ENCODE measurements at regions not wholly inside any gene's neighbourhood (a gene's known extent, or its start where the extent isn't known, plus 50 kb on each side); places are given as distances from the start of the nearest gene placed in this dataset.

GRCh38 chr16:54425068-54425467 lies 138.5 kb upstream of the IRX3 start:
- no peak overlapping the region for H3K27ac ChIP-seq (ENCODE audit: extremely low read depth, low read depth, low read length)
- POLR2A ChIA-PET, result no interaction called here

GRCh38 chr16:54424043-54424451 lies 137.5 kb upstream of the IRX3 start:
- Histone ChIP-seq H3K27ac (ENCODE audit: extremely low read depth, low read depth, low read length) (no peak overlapping the region), H3K4me3 (ENCODE audit: low read depth, low read length) (no peak overlapping the region), H3K9me3 (ENCODE audit: control insufficient read depth, insufficient read depth, low read depth, low read length) (no peaks in the 10 kb centered on the region), H3K36me3 (ENCODE audit: control insufficient read depth in 2 of 2, insufficient read depth in 1 of 2, low read length in 2 of 2) (no peaks in the 10 kb centered on the region), H3K4me1 (ENCODE audit: control insufficient read depth, insufficient read depth, low read length) (no peaks in the 10 kb centered on the region)
- TF ChIP-seq ZNF561 (tag by site-specific recombination; IDR thresholded peaks at IDR 0.05; ENCODE audit: borderline replicate concordance) (no peak), ZNF513 (tag by site-specific recombination; IDR thresholded peaks at IDR 0.05) (no peak), RBAK (tag by site-specific recombination; IDR thresholded peaks at IDR 0.05) (no peak), ZNF791 (tag by site-specific recombination; IDR thresholded peaks at IDR 0.05) (no peak), PRDM2 (tag by site-specific recombination; IDR thresholded peaks at IDR 0.05; ENCODE audit: borderline replicate concordance) (no peak), ZNF274 (IDR thresholded peaks at IDR 0.05; ENCODE audit: low read length) (no peak), ZNF274 (tag by site-specific recombination; IDR thresholded peaks at IDR 0.05; ENCODE audit: borderline replicate concordance) (no peak), ZNF629 (tag by site-specific recombination; IDR thresholded peaks at IDR 0.05) (no peak), PRDM6 (tag by site-specific recombination; IDR thresholded peaks at IDR 0.05) (no peak), PRDM4 (tag by site-specific recombination; IDR thresholded peaks at IDR 0.05) (no peak), ZNF785 (tag by site-specific recombination; IDR thresholded peaks at IDR 0.05) (no peak), ZNF350 (tag by site-specific recombination; IDR thresholded peaks at IDR 0.05) (no peak)
- ChIA-PET CTCF (no interaction called here), POLR2A (no interaction called here)

More at GRCh38 chr16:54425068-54425467, 138.5 kb upstream of the IRX3 start:
- no peak for TF ChIP-seq ZNF132 (tag by site-specific recombination; IDR thresholded peaks at IDR 0.05; ENCODE audit: borderline replicate concordance)
- TF ChIP-seq ZNF114 (tag by site-specific recombination; IDR thresholded peaks at IDR 0.05), result no peak
- no peak for TF ChIP-seq OVOL3 (tag by site-specific recombination; IDR thresholded peaks at IDR 0.05)
- no peak for TF ChIP-seq ZNF24 (tag by site-specific recombination; IDR thresholded peaks at IDR 0.05)
- TF ChIP-seq ZNF654 (tag by site-specific recombination; IDR thresholded peaks at IDR 0.05; ENCODE audit: low read depth), result no peak
- TF ChIP-seq ZNF777 (tag by site-specific recombination; IDR thresholded peaks at IDR 0.05; ENCODE audit: borderline replicate concordance), result no peak
- TF ChIP-seq ZNF221 (tag by site-specific recombination; IDR thresholded peaks at IDR 0.05; ENCODE audit: borderline replicate concordance), result no peak
- TF ChIP-seq YY1 (tag by site-specific recombination; IDR thresholded peaks at IDR 0.05), result no peak
- H3K4me3 ChIP-seq (ENCODE audit: low read depth, low read length), result no peak overlapping the region
- CTCF ChIA-PET, result interaction anchor here (0.6 to 0.8 kb wide), 2 partner anchors 51 to 875 kb away, joined by 3 to 4 read pairs; no protein-coding TSS in a partner anchor
- no peaks in the 10 kb centered on the region for H3K4me1 ChIP-seq (ENCODE audit: control insufficient read depth, insufficient read depth, low read length)
- no peaks in the 10 kb centered on the region for H3K9me3 ChIP-seq (ENCODE audit: control insufficient read depth, insufficient read depth, low read depth, low read length)
- no peaks in the 10 kb centered on the region for H3K36me3 ChIP-seq (ENCODE audit: control insufficient read depth in 2 of 2, insufficient read depth in 1 of 2, low read length in 2 of 2)
